Pancreas (tissue), 10 donors: ENCODE measurements at regions not wholly inside any gene's neighbourhood (a gene's known extent, or its start where the extent isn't known, plus 50 kb on each side); places are given as distances from the start of the nearest gene placed in this dataset.
A peak's percentile ranks its signal among the peaks of the same experiment; 100 is the strongest.

Experiments
- ATAC-seq, 4 donors: fragments of 200-7000 bp; cut with Tn5 transposase; one replicate each; pipeline versions ENCODE4 v1.8.0 to v1.9.1; 2020; ENCODE audit warnings: mild to moderate bottlenecking in 4 of 4, moderate library complexity in 4 of 4
- DNase-seq, 6 donors: peaks; one replicate each; pipeline ENCODE4 v3.0.0-alpha.2; 2020
- FAIRE-seq: peaks from 2 replicates; lab custom pipeline; 2012; peaks lifted over from hg19 to GRCh38; lab: Jason Lieb, UNC
- H3K27ac ChIP-seq, 4 donors: fragments of 200-600 bp; sonication (generic); 1 replicate in 3 of 4; 2 replicates in 1 of 4; pipeline versions ENCODE4 v1.5.0 to v1.8.0; 2020
- H3K27me3 ChIP-seq, 4 donors: fragments of 200-600 bp; one replicate each; pipeline ENCODE4 v1.8.0; 2021
- H3K36me3 ChIP-seq, 3 donors: fragments of 200-600 bp; sonication (generic) in 1 of 3; one replicate each; pipeline versions ENCODE4 v1.5.0 to v1.8.0; 2020 to 2021
- H3K4me1 ChIP-seq, 3 donors: fragments of 200-600 bp; one replicate each; pipeline ENCODE4 v1.8.0; 2021
- H3K4me3 ChIP-seq, 4 donors: fragments of 200-600 bp; sonication (generic) in 2 of 4; one replicate each; pipeline versions ENCODE4 v1.5.0 to v1.8.0; 2020 to 2021
- H3K9me3 ChIP-seq, 4 donors: fragments of 200-600 bp; one replicate each; pipeline ENCODE4 v1.8.0; 2021
- WGBS, 2 donors: extraction: QIAGEN DNeasy Blood & Tissue Kit; methylation state at CpG; one replicate each; pipeline ENCODE4 v1.1.7; 2013; 5-methylcytosine and 5-hydroxymethylcytosine counted together
- intact Hi-C, 3 donors: fragments of 100-400 bp; cut with DNase I; formaldehyde crosslinking; loops; one replicate each; pipeline versions ENCODE4 v1.11.1 to v1.14.2; 2022
- TF ChIP-seq, protein P1 (sequence below), 4 donors: fragments of 200-600 bp; sonication (generic) in 3 of 4; IDR thresholded peaks; one replicate each; pipeline versions ENCODE4 v1.5.0 to v1.8.0; 2021; ENCODE audit warnings: antibody characterized with exemption in 4 of 4
- donor health status: healthy with polysubstance abuse.
- donor health status: DM: no; HTN: no; CAD: no; lungs with moderate emphysema.
- donor health status: DM: no; HTN: no; CAD: no.
- donor health status: control.
- donor health status: control.
- donor health status: Bipolar disorder and iron deficiency.
- donor health status: DM: yes; HTN: yes; CAD: no.
- donor health status: DM: no; HTN: no; CAD: no.
- donor health status: DM: no; HTN: no; CAD: no.
- donor health status: DM: yes; HTN: yes; CAD: no.

DNA sequence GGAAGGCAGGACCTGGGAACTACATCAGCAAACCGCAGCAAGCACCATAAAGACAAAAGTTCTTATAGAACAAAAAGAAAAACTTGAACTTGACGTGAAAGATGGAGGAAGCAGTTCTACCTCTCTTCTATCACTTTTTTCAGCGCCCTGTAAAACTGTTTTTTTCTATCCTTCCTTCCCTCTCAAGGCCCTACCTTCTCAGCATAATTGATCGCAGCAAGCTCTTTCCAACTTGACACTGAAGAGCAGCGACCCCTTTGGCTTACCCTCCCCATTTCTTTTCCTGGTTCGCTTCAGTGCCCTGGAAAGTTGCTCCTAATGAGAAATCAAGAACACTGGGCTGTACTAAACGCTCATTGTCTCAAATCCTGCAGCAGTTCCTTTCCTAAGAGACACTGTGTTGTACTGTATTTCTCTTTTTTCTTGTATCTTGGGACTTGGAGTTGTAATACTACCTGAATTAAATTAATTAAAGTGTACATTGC lies 150.6 kb upstream of the SLC4A4 start:
- intact Hi-C loops, result no loop called here
- Histone ChIP-seq H3K36me3 (no peaks in the 10 kb centered on the region), H3K9me3 (no peaks in the 10 kb centered on the region), H3K27ac (peak overlapping the region; percentile 66 to 89 (median 87)), H3K27me3 (no peaks in the 10 kb centered on the region), H3K4me1 (peaks cover 0 to 14% (median 12%) of the 10 kb centered on the region in 3 donors), H3K4me3 (peak overlapping the region; percentile 67 to 77 (median 70))
- 3 to 8% methylated on average over 7 of the region's 7 CpGs for WGBS, 2 donors
- no peak for FAIRE-seq
- TF ChIP-seq, protein P1, sequence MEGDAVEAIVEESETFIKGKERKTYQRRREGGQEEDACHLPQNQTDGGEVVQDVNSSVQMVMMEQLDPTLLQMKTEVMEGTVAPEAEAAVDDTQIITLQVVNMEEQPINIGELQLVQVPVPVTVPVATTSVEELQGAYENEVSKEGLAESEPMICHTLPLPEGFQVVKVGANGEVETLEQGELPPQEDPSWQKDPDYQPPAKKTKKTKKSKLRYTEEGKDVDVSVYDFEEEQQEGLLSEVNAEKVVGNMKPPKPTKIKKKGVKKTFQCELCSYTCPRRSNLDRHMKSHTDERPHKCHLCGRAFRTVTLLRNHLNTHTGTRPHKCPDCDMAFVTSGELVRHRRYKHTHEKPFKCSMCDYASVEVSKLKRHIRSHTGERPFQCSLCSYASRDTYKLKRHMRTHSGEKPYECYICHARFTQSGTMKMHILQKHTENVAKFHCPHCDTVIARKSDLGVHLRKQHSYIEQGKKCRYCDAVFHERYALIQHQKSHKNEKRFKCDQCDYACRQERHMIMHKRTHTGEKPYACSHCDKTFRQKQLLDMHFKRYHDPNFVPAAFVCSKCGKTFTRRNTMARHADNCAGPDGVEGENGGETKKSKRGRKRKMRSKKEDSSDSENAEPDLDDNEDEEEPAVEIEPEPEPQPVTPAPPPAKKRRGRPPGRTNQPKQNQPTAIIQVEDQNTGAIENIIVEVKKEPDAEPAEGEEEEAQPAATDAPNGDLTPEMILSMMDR (IDR thresholded peaks at IDR 0.05), result no peak
- no peak for ATAC-seq
- no peak for DNase-seq

DNA sequence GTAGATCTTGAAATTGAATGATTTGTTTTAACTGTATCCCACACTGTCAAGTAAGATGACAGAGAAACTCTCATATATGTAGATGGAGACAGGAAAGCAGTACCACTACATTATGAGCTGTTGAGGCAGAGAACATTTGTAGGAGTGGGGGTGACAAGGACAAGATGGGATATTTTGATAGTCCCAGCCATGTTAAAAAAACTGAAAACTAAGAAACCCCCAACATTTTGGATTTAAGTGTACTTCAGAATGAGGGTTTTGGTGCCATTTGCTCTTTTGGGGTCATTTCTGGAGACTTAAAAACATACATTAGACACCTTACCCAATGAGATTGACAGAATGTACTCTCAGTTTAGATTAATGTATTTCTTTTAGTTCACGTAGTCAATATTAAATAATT lies 149.9 kb upstream of the SLC4A4 start:
- no peak for ATAC-seq
- H3K4me3 ChIP-seq, result peak overlapping the region in 3 of 4 donors; percentile 69 to 77 (median 71)
- WGBS, 2 donors, result 64 to 73% methylated on average over 1 of the region's 1 CpG

DNA sequence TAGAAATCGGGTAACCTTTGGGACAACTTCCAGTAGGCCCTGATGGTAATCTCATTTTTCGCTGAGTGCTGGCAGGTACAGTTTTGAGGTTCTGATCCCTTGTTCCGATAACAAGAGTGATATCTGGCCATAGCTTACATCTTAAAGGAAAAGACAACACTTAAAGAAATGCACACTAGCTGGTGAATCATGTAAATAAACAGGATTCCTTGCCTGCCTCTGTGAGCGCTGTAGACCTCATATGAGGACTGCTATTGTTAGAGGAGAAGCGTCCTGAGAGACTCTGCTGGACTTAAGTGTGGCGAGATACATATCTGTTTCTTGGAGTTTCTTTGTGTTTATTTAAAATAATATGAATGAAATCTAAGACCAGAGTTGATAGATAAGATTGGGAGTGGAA lies 149.3 kb upstream of the SLC4A4 start:
- peak overlapping the region in 3 of 4 donors; percentile 86 to 89 (median 88) for H3K27ac ChIP-seq
- ATAC-seq (no peak), FAIRE-seq (no peak)

More for the DNA sequence above, 149.9 kb upstream of the SLC4A4 start:
- Histone ChIP-seq H3K36me3 (no peaks in the 10 kb centered on the region), H3K4me1 (peaks cover 0 to 14% (median 8%) of the 10 kb centered on the region in 3 donors), H3K27me3 (no peaks in the 10 kb centered on the region), H3K9me3 (no peaks in the 10 kb centered on the region), H3K27ac (peak overlapping the region in 3 of 4 donors; percentile 86 to 89 (median 88))
- no peak for FAIRE-seq
- intact Hi-C loops, result no loop called here
- TF ChIP-seq, protein P1 (IDR thresholded peaks at IDR 0.05), result no peak
- no peak for DNase-seq

DNA sequence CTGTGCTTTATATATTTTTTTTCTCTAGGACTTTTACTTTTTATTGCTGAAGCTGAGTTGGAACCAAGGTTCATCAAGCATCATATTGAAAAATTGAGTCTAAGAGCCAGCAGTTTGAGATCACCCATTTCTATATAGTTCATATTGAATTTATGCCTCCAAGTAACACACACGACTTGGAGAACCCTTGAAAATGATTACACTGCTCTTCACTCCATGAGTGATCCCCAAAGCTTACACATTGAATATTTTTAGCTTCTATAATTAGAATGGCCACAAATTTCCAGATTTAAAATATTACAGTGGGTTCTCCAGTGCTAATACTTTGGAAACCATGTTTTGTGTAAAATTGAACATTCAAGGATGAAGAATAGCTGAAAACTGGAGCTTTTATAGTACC lies 144.4 kb upstream of the SLC4A4 start:
- H3K27ac ChIP-seq, result no peak overlapping the region
- 65% methylated on average over 1 of the region's 1 CpG for WGBS, 2 donors
- intact Hi-C loops, result no loop called here
- H3K4me3 ChIP-seq, result no peak overlapping the region
- H3K36me3 ChIP-seq, result no peaks in the 10 kb centered on the region
- DNase-seq (no peak), FAIRE-seq (no peak), ATAC-seq (no peak)
- no peaks in the 10 kb centered on the region for H3K4me1 ChIP-seq
- TF ChIP-seq, protein P1 (IDR thresholded peaks at IDR 0.05), result no peak
- no peaks in the 10 kb centered on the region for H3K27me3 ChIP-seq
- H3K9me3 ChIP-seq, result no peaks in the 10 kb centered on the region

More for the DNA sequence above, 149.3 kb upstream of the SLC4A4 start:
- intact Hi-C loops, result no loop called here
- TF ChIP-seq, protein P1 (IDR thresholded peaks at IDR 0.05), result no peak
- peak overlapping the region in 3 of 4 donors; percentile 69 to 77 (median 71) for H3K4me3 ChIP-seq
- DNase-seq, result no peak
- no peaks in the 10 kb centered on the region for H3K9me3 ChIP-seq
- no peaks in the 10 kb centered on the region for H3K27me3 ChIP-seq
- H3K36me3 ChIP-seq, result no peaks in the 10 kb centered on the region
- H3K4me1 ChIP-seq, result peaks cover 0 to 12% (median 2%) of the 10 kb centered on the region in 3 donors
- WGBS, 2 donors, result 61 to 65% methylated on average over 6 of the region's 6 CpGs

DNA sequence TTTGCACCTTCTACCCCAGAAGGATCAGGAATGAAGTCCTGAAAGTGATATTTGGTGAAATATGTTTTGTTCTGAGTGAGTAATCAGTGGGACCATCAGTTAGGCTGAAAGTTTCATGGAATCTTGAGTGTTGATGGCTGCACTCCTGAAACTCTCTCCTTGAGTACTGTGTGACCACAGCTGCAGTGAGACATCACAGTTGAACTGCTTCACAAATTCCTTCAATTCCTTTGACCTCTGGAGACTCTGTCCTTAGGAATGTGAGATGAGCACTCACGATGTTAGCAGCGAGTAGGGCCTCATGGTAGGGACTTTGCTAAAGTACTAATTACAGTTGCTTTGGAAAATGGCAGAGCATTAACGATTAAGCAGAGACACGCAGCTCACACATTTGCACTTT lies 142.9 kb upstream of the SLC4A4 start:
- Histone ChIP-seq H3K36me3 (no peaks in the 10 kb centered on the region), H3K4me1 (no peaks in the 10 kb centered on the region), H3K27ac (peak overlapping the region in 2 of 4 donors; percentile 5 to 13), H3K4me3 (peak overlapping the region in 1 of 4 donors; percentile 5), H3K27me3 (no peaks in the 10 kb centered on the region), H3K9me3 (no peaks in the 10 kb centered on the region)
- FAIRE-seq (no peak), DNase-seq (no peak), ATAC-seq (no peak)
- 55 to 61% methylated on average over 4 of the region's 4 CpGs for WGBS, 2 donors
- TF ChIP-seq, protein P1 (IDR thresholded peaks at IDR 0.05), result no peak
- intact Hi-C loops, result no loop called here
